ENCODE measurements at regions not wholly inside any gene's neighbourhood (a gene's known extent, or its start where the extent isn't known, plus 50 kb on each side); places are given as distances from the start of the nearest gene placed in this dataset.
A peak's percentile ranks its signal among the peaks of the same experiment; 100 is the strongest.
"Not testable (repeated sequence)": the region's sequence is repeated elsewhere in the genome, so short reads cannot be mapped to it uniquely, and the experiment has no call there.

DNA sequence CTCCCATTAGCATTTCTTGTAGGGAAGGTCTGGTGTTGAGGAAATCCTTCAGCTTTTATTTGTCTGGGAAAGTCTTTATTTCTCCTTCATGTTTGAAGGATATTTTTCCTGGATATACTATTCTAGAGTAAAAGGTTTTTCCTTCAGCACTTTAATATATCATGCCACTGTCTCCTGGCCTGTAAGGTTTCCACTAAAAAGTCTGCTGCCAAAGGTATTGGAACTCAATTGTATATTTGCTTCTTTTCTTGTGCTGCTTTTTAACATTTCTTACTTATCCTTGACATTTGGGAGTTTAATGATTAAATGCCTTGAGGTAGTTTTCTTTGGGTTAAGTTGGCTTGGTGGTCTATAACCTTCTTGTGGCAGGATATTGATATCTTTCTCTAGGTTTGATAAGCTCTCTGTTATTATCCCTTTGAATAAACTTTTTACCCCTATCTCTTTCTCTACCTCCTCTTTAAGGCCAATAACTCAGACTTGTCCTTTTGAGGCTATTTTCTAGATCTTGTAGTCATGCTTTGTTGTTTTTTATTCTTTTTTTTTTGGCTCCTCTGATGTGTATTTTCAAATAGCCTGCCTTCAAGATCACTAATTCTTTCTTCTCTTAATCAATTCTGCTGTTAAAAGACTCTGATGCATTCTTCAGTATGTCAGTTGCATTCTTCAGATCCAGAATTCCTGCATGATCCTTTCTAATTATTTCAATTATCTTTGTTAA lies 225.0 kb upstream of the ZNF217 start:
- no peak for DNase-seq
- Mint-ChIP-seq H3K27ac (peak overlapping the region in 1 of 3 donors; percentile 72), H3K36me3 (no peaks in the 10 kb centered on the region), H3K4me1 (peaks cover 0 to 10% (median 5%) of the 10 kb centered on the region in 4 donors), H3K4me3 (no peak overlapping the region), H3K27me3 (peaks cover 9% of the 10 kb centered on the region), H3K9me3 (peaks cover 0 to 8% (median 0%) of the 10 kb centered on the region in 7 donors)
- no peaks in the 10 kb centered on the region for H3K36me3 ChIP-seq (ENCODE audit: control insufficient read depth, insufficient read depth, low read length)
- no peaks in the 10 kb centered on the region for H3K9me3 ChIP-seq (ENCODE audit: control insufficient read depth in 2 of 2, low read length in 2 of 2)
- no peak overlapping the region for H3K27ac ChIP-seq (ENCODE audit: insufficient read depth, low read length, poor library complexity, severe bottlenecking)
- H3K27me3 ChIP-seq (ENCODE audit: control insufficient read depth, insufficient read depth, low read length) = no peaks in the 10 kb centered on the region
- H3K4me3 ChIP-seq (ENCODE audit: low read depth, low read length) = no peak overlapping the region
- ATAC-seq (ENCODE audit: low read depth in 2 of 2) = no peak
- H3K4me1 ChIP-seq (ENCODE audit: control insufficient read depth, insufficient read depth, low read length, poor library complexity, severe bottlenecking) = no peaks in the 10 kb centered on the region

DNA sequence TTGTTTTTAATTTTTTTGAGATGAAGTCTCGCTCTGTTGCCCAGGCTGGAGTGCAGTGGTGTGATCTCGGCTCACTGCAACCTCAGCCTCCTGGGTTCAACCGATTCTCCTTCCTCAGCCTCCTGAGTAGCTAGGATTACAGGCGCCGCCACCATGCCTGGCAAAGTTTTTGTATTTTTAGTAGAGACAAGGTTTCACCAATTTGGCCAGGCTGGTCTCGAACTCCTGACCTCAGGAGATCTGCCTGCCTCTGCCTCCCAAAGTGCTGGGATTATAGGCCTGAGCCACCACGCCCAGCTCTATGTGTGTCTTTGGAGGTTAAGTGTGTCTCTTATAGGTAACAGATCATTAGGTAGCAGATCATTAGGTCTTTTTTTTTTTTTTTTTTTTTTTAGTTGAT lies 223.9 kb upstream of the ZNF217 start:
- H3K4me3 ChIP-seq (ENCODE audit: low read depth, low read length); H3K27me3 ChIP-seq (ENCODE audit: control insufficient read depth, insufficient read depth, low read length); H3K27me3 Mint-ChIP-seq; H3K9me3 ChIP-seq (ENCODE audit: control insufficient read depth in 2 of 2, low read length in 2 of 2); H3K36me3 ChIP-seq (ENCODE audit: control insufficient read depth, insufficient read depth, low read length); DNase-seq; H3K4me1 ChIP-seq (ENCODE audit: control insufficient read depth, insufficient read depth, low read length, poor library complexity, severe bottlenecking); H3K36me3 Mint-ChIP-seq; H3K4me3 Mint-ChIP-seq; ATAC-seq (ENCODE audit: low read depth in 2 of 2); H3K9me3 Mint-ChIP-seq; H3K27ac Mint-ChIP-seq; H3K27ac ChIP-seq (ENCODE audit: insufficient read depth, low read length, poor library complexity, severe bottlenecking): not testable (repeated sequence)
- H3K4me1 Mint-ChIP-seq = peaks cover 0 to 10% (median 5%) of the 10 kb centered on the region in 4 donors

DNA sequence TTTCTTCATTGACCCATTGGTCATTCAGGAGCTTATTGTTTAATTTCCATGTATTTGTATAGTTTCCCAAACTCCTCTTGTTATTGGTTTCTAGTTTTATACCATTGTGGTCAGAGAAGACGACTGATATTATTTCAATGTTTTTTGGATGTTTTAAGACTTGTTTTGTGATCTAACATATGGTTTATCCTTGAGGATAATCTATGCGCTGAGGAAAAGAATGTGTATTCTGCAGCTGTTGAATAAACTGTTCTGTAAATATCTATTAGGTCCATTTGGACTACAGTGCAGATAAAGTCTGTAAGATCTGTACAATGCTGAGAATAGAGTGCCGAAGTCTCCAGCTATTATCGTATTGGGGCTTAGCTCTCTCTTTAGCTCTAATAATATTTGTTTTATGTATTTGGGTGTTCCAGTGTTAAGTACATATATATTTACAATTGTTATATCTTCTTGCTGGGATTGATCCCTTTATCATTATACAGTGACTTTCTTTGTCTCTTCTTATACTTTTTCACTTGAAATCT lies 223.3 kb upstream of the ZNF217 start:
- DNase-seq (no peak), ATAC-seq (ENCODE audit: low read depth in 2 of 2) (no peak)
- H3K36me3 Mint-ChIP-seq = no peaks in the 10 kb centered on the region
- H3K4me1 Mint-ChIP-seq = peaks cover 0 to 10% (median 5%) of the 10 kb centered on the region in 4 donors
- Histone ChIP-seq H3K4me1 (ENCODE audit: control insufficient read depth, insufficient read depth, low read length, poor library complexity, severe bottlenecking) (no peaks in the 10 kb centered on the region), H3K9me3 (ENCODE audit: control insufficient read depth in 2 of 2, low read length in 2 of 2) (no peaks in the 10 kb centered on the region), H3K4me3 (ENCODE audit: low read depth, low read length) (no peak overlapping the region), H3K36me3 (ENCODE audit: control insufficient read depth, insufficient read depth, low read length) (no peaks in the 10 kb centered on the region), H3K27me3 (ENCODE audit: control insufficient read depth, insufficient read depth, low read length) (no peaks in the 10 kb centered on the region), H3K27ac (ENCODE audit: insufficient read depth, low read length, poor library complexity, severe bottlenecking) (no peak overlapping the region)
- H3K27me3 Mint-ChIP-seq = peaks cover 9% of the 10 kb centered on the region
- no peak overlapping the region for H3K4me3 Mint-ChIP-seq
- H3K27ac Mint-ChIP-seq = peak overlapping the region in 1 of 3 donors; percentile 4
- H3K9me3 Mint-ChIP-seq = peaks cover 0 to 6% (median 0%) of the 10 kb centered on the region in 7 donors

DNA sequence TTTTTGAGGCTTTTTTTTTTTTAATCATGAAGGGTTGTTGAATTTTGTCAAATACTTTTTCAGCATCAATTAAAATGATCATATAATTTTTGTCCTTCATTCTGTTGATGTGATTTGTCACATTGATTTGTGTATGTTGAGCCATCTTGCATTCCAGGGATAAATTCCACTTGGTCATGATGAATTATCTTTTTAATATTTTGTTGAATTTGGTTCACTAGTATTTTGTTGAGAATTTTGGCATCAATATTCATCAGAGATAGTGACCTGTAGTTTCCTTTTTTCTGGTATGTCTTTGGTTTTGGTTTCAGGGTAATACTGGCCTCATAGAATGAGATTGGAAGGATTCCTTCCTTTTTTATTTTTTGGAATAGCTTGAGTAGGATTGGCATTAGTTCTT lies 221.9 kb upstream of the ZNF217 start:
- H3K27ac ChIP-seq (ENCODE audit: insufficient read depth, low read length, poor library complexity, severe bottlenecking) = no peak overlapping the region
- no peaks in the 10 kb centered on the region for H3K36me3 ChIP-seq (ENCODE audit: control insufficient read depth, insufficient read depth, low read length)
- Mint-ChIP-seq H3K9me3 (peaks cover 0 to 6% (median 0%) of the 10 kb centered on the region in 7 donors), H3K4me3 (no peak overlapping the region), H3K27ac (peak overlapping the region in 2 of 3 donors; percentile 29 to 75), H3K36me3 (no peaks in the 10 kb centered on the region), H3K4me1 (peaks cover 0 to 10% (median 5%) of the 10 kb centered on the region in 4 donors), H3K27me3 (peaks cover 5% of the 10 kb centered on the region)
- no peaks in the 10 kb centered on the region for H3K4me1 ChIP-seq (ENCODE audit: control insufficient read depth, insufficient read depth, low read length, poor library complexity, severe bottlenecking)
- no peak for ATAC-seq (ENCODE audit: low read depth in 2 of 2)
- no peak overlapping the region for H3K4me3 ChIP-seq (ENCODE audit: low read depth, low read length)
- H3K27me3 ChIP-seq (ENCODE audit: control insufficient read depth, insufficient read depth, low read length) = no peaks in the 10 kb centered on the region
- no peaks in the 10 kb centered on the region for H3K9me3 ChIP-seq (ENCODE audit: control insufficient read depth in 2 of 2, low read length in 2 of 2)
- DNase-seq = no peak

DNA sequence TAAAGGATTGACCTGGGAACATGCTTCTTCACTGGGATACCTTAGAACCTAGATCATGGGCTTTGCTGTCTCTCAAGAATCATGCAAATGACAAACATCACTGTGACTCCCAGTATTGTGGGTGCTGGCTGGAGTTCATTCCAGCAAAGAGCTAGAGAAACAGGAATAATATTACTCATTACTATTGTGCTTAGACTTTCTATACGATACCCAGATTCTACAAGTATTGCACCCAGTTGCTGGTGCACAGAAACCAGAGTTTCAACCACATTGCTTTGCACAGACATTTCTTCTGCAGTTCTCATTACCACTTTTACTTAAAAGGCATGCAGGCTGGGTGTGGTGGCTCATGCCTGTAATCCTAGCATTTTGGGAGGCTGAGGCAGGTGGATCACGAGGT lies 220.4 kb upstream of the ZNF217 start:
- no peaks in the 10 kb centered on the region for H3K36me3 ChIP-seq (ENCODE audit: control insufficient read depth, insufficient read depth, low read length)
- Mint-ChIP-seq H3K9me3 (peaks cover 0 to 6% (median 0%) of the 10 kb centered on the region in 7 donors), H3K4me3 (no peak overlapping the region), H3K36me3 (no peaks in the 10 kb centered on the region), H3K27me3 (peaks cover under 1% of the 10 kb centered on the region), H3K27ac (peak overlapping the region in 1 of 3 donors; percentile 75), H3K4me1 (peaks cover 0 to 10% (median 3%) of the 10 kb centered on the region in 4 donors)
- H3K4me1 ChIP-seq (ENCODE audit: control insufficient read depth, insufficient read depth, low read length, poor library complexity, severe bottlenecking) = no peaks in the 10 kb centered on the region
- H3K27ac ChIP-seq (ENCODE audit: insufficient read depth, low read length, poor library complexity, severe bottlenecking) = no peak overlapping the region
- no peak for DNase-seq
- H3K9me3 ChIP-seq (ENCODE audit: control insufficient read depth in 2 of 2, low read length in 2 of 2) = no peaks in the 10 kb centered on the region
- no peak overlapping the region for H3K4me3 ChIP-seq (ENCODE audit: low read depth, low read length)
- no peaks in the 10 kb centered on the region for H3K27me3 ChIP-seq (ENCODE audit: control insufficient read depth, insufficient read depth, low read length)
- no peak for ATAC-seq (ENCODE audit: low read depth in 2 of 2)

DNA sequence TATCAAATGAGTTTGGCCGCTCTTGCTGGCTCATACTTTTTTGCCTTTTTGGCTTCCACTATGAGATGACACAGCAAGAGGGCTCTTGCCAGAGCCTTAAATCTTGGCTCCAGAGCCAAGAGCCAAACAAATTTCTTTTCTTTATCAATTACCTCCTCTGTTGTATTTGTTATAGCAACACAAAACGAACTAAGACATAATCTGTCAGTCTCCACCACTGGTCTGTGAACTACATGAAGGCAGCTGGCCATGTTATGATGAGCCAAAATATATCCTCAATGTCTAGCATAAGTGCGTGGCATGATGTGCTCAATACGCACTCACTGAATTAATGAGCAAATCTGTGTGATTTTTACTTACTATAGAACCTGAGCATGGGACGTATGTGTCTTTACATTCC lies 220.0 kb upstream of the ZNF217 start:
- Histone ChIP-seq H3K36me3 (ENCODE audit: control insufficient read depth, insufficient read depth, low read length) (no peaks in the 10 kb centered on the region), H3K9me3 (ENCODE audit: control insufficient read depth in 2 of 2, low read length in 2 of 2) (no peaks in the 10 kb centered on the region), H3K4me1 (ENCODE audit: control insufficient read depth, insufficient read depth, low read length, poor library complexity, severe bottlenecking) (no peaks in the 10 kb centered on the region), H3K27ac (ENCODE audit: insufficient read depth, low read length, poor library complexity, severe bottlenecking) (no peak overlapping the region), H3K4me3 (ENCODE audit: low read depth, low read length) (no peak overlapping the region), H3K27me3 (ENCODE audit: control insufficient read depth, insufficient read depth, low read length) (no peaks in the 10 kb centered on the region)
- DNase-seq (no peak), ATAC-seq (ENCODE audit: low read depth in 2 of 2) (no peak)
- Mint-ChIP-seq H3K9me3 (peaks cover 0 to 4% (median 0%) of the 10 kb centered on the region in 7 donors), H3K4me1 (peaks cover 0 to 10% (median 3%) of the 10 kb centered on the region in 4 donors), H3K27me3 (no peaks in the 10 kb centered on the region), H3K36me3 (no peaks in the 10 kb centered on the region), H3K4me3 (no peak overlapping the region), H3K27ac (peak overlapping the region in 1 of 3 donors; percentile 11)

DNA sequence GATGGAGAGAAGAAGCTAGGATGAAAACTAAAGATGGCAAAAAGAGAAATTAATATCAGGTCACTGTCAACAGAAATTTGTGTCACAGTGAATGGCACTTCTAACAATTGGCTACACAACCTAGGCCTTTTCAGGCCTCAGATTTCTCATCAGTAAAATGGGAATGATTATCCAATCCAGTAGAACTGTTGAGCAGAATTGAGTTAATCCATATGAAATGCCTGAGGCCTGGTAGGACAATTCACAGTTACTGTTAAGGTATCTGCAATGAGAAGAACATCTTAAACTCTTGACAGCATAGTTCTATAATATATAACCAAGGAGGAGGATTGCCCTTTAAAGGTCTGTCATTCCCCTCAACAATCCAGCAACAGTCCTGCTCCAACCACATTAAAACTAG lies 217.9 kb upstream of the ZNF217 start:
- H3K27ac Mint-ChIP-seq = no peak overlapping the region
- no peak for ATAC-seq (ENCODE audit: low read depth in 2 of 2)

More for the DNA sequence above, 217.9 kb upstream of the ZNF217 start:
- no peaks in the 10 kb centered on the region for H3K36me3 Mint-ChIP-seq
- no peaks in the 10 kb centered on the region for H3K27me3 ChIP-seq (ENCODE audit: control insufficient read depth, insufficient read depth, low read length)
- no peak overlapping the region for H3K4me3 ChIP-seq (ENCODE audit: low read depth, low read length)
- peaks cover 0 to 13% (median 3%) of the 10 kb centered on the region in 4 donors for H3K4me1 Mint-ChIP-seq
- H3K4me1 ChIP-seq (ENCODE audit: control insufficient read depth, insufficient read depth, low read length, poor library complexity, severe bottlenecking) = no peaks in the 10 kb centered on the region
- H3K9me3 ChIP-seq (ENCODE audit: control insufficient read depth in 2 of 2, low read length in 2 of 2) = no peaks in the 10 kb centered on the region
- no peak for DNase-seq
- H3K4me3 Mint-ChIP-seq = no peak overlapping the region
- no peaks in the 10 kb centered on the region for H3K27me3 Mint-ChIP-seq
- H3K36me3 ChIP-seq (ENCODE audit: control insufficient read depth, insufficient read depth, low read length) = no peaks in the 10 kb centered on the region
- H3K27ac ChIP-seq (ENCODE audit: insufficient read depth, low read length, poor library complexity, severe bottlenecking) = no peak overlapping the region
- peaks cover 0 to 4% (median 0%) of the 10 kb centered on the region in 7 donors for H3K9me3 Mint-ChIP-seq
